ENCODE measurements at regions not wholly inside any gene's neighbourhood (a gene's known extent, or its start where the extent isn't known, plus 50 kb on each side); places are given as distances from the start of the nearest gene placed in this dataset.

GRCh38 chr13:79663977-79664636 lies 183.2 kb downstream of the NDFIP2 start:
- H2AFZ ChIP-seq, result no peak overlapping the region
- no peaks in the 10 kb centered on the region for H3K9me3 ChIP-seq (ENCODE audit: insufficient read depth, low read depth)
- intact Hi-C loops (cut with micrococcal nuclease; ENCODE audit: unreplicated experiment), result no loop called here
- H4K20me1 ChIP-seq (ENCODE audit: insufficient read depth), result no peaks in the 10 kb centered on the region
- no TSS peak for BruUV-seq (replicated peaks)
- no peaks in the 10 kb centered on the region for H3K4me1 ChIP-seq (replicated peaks; ENCODE audit: insufficient read depth)
- H3F3A ChIP-seq (ENCODE audit: insufficient read depth, low read depth), result no peaks in the 10 kb centered on the region
- POLR2A ChIA-PET (ENCODE audit: unreplicated experiment), result no interaction called here
- TF ChIP-seq EZH2 (IDR thresholded peaks at IDR 0.05; ENCODE audit: low read depth), result no peak
- TF ChIP-seq, protein P1, sequence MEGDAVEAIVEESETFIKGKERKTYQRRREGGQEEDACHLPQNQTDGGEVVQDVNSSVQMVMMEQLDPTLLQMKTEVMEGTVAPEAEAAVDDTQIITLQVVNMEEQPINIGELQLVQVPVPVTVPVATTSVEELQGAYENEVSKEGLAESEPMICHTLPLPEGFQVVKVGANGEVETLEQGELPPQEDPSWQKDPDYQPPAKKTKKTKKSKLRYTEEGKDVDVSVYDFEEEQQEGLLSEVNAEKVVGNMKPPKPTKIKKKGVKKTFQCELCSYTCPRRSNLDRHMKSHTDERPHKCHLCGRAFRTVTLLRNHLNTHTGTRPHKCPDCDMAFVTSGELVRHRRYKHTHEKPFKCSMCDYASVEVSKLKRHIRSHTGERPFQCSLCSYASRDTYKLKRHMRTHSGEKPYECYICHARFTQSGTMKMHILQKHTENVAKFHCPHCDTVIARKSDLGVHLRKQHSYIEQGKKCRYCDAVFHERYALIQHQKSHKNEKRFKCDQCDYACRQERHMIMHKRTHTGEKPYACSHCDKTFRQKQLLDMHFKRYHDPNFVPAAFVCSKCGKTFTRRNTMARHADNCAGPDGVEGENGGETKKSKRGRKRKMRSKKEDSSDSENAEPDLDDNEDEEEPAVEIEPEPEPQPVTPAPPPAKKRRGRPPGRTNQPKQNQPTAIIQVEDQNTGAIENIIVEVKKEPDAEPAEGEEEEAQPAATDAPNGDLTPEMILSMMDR (conservative IDR thresholded peaks at IDR 0.05), result no peak
- no peak overlapping the region for H3K4me2 ChIP-seq
- no peaks in the 10 kb centered on the region for H3K9me2 ChIP-seq (ENCODE audit: insufficient read depth)
- CTCF ChIA-PET, result no interaction called here
- H3K27me3 ChIP-seq (ENCODE audit: insufficient read depth, low read depth), result no peaks in the 10 kb centered on the region
- H3K27ac ChIP-seq, result no peak overlapping the region
- no peak overlapping the region for H3K4me3 ChIP-seq
- no peaks in the 10 kb centered on the region for H3K36me3 ChIP-seq (ENCODE audit: low read depth)
- DNase-seq, result no peak
- H3K79me2 ChIP-seq (ENCODE audit: low read depth), result no peaks in the 10 kb centered on the region

GRCh38 chr13:79663435-79663834 lies 182.5 kb downstream of the NDFIP2 start:
- intact Hi-C loops (cut with micrococcal nuclease; ENCODE audit: unreplicated experiment), result no loop called here
- CTCF ChIA-PET, result no interaction called here
- Histone ChIP-seq H3K4me3 (no peak overlapping the region), H3K79me2 (ENCODE audit: low read depth) (no peaks in the 10 kb centered on the region), H3K4me2 (no peak overlapping the region), H3K27ac (no peak overlapping the region), H3K36me3 (ENCODE audit: low read depth) (no peaks in the 10 kb centered on the region), H3K4me1 (replicated peaks; ENCODE audit: insufficient read depth) (no peaks in the 10 kb centered on the region), H4K20me1 (ENCODE audit: insufficient read depth) (no peaks in the 10 kb centered on the region), H3K27me3 (ENCODE audit: insufficient read depth, low read depth) (no peaks in the 10 kb centered on the region), H2AFZ (no peak overlapping the region), H3F3A (ENCODE audit: insufficient read depth, low read depth) (no peaks in the 10 kb centered on the region), H3K9me3 (ENCODE audit: insufficient read depth, low read depth) (no peaks in the 10 kb centered on the region), H3K9me2 (ENCODE audit: insufficient read depth) (no peaks in the 10 kb centered on the region)
- POLR2A ChIA-PET (ENCODE audit: unreplicated experiment), result no interaction called here
- TF ChIP-seq, protein P1 (conservative IDR thresholded peaks at IDR 0.05), result no peak
- TF ChIP-seq EZH2 (IDR thresholded peaks at IDR 0.05; ENCODE audit: low read depth), result no peak
- DNase-seq, result no peak
- no TSS peak for BruUV-seq (replicated peaks)

- DNase-seq, result no peak
- no peaks in the 10 kb centered on the region for H3K36me3 ChIP-seq (ENCODE audit: low read depth)
- ChIA-PET CTCF (no interaction called here), POLR2A (ENCODE audit: unreplicated experiment) (no interaction called here)
- H2AFZ ChIP-seq, result no peak overlapping the region
- H3K9me3 ChIP-seq (ENCODE audit: insufficient read depth, low read depth), result no peaks in the 10 kb centered on the region
- H4K20me1 ChIP-seq (ENCODE audit: insufficient read depth), result no peaks in the 10 kb centered on the region
- H3K4me3 ChIP-seq, result no peak overlapping the region
- no peak overlapping the region for H3K27ac ChIP-seq
- TF ChIP-seq, protein P1 (conservative IDR thresholded peaks at IDR 0.05), result no peak
- TF ChIP-seq EZH2 (IDR thresholded peaks at IDR 0.05; ENCODE audit: low read depth), result no peak
- no peaks in the 10 kb centered on the region for H3F3A ChIP-seq (ENCODE audit: insufficient read depth, low read depth)
- BruUV-seq (replicated peaks), result no TSS peak
- no peaks in the 10 kb centered on the region for H3K27me3 ChIP-seq (ENCODE audit: insufficient read depth, low read depth)
- H3K4me2 ChIP-seq, result no peak overlapping the region
- H3K79me2 ChIP-seq (ENCODE audit: low read depth), result no peaks in the 10 kb centered on the region
- intact Hi-C loops (cut with micrococcal nuclease; ENCODE audit: unreplicated experiment), result no loop called here
- no peaks in the 10 kb centered on the region for H3K4me1 ChIP-seq (replicated peaks; ENCODE audit: insufficient read depth)
- no peaks in the 10 kb centered on the region for H3K9me2 ChIP-seq (ENCODE audit: insufficient read depth)
Observed at GRCh38 chr13:79662882-79663281, 181.9 kb downstream of the NDFIP2 start.
